LNCaP clone FGC (cell line): ENCODE measurements at regions not wholly inside any gene's neighbourhood (a gene's known extent, or its start where the extent isn't known, plus 50 kb on each side); places are given as distances from the start of the nearest gene placed in this dataset.

Experiments used
- DNase-seq: peaks from one replicate; pipeline ENCODE4 v3.0.0-alpha.2; 2011; ENCODE audit warnings: low read depth
- H3K4me3 ChIP-seq: 2 replicates; pipeline ENCODE4 v1.5.1; 2011; ENCODE audit warnings: mild to moderate bottlenecking, low read depth, low read length, control low read depth
- CTCF ChIP-seq: IDR thresholded peaks from 2 replicates; pipeline ENCODE4 v1.5.1; 2012; ENCODE audit warnings: mild to moderate bottlenecking; ENCODE audit not compliant: control insufficient read depth, insufficient read depth; ENCODE audit errors: extremely low read depth

DNA sequence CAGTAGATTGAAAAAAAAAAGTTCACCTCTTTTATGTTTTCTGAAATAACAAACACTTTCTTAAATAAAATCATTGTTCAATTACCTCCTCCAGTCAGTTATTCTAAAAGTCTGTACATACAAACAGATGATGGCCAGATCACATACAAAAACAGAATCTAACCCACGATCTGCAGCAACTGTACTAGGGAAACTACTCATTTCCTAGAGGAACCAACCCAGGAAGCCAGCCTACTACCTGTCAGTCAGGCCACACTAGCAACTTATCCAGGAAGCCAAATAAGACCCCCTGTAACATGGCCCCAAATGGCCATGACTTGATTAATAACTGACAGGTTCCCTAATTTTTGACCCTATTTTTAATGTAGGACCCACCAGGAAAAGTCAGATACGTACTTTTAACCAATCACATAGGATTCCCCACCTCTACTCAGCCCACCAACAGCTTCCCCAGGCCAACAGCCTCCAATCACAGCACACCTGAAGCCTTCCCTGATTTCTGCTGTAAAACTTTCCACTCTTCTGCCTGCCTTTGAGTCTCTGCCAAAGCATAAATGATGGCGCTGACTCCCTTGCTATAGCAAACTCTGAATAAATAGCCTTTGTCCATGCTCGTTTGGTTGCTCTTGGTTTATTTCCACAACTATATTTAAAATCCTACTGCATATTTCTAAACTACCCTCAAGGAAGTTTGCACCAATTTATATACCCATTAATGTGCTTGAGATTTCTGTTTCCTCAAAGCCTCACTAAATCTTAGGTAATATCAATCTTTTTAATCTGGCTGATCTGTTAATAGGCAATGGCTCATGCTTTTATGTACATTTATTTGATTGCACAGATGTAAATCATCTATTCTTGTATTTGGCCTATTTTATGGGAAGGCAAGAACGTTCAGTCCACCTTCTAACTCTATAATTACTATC lies 486.4 kb downstream of the FBXO15 start:
- TF ChIP-seq CTCF, result no peak
- no peak overlapping the region for H3K4me3 ChIP-seq
- DNase-seq, result peak; percentile 91

GRCh38 chr18:73656691-73657090 lies 490.9 kb downstream of the FBXO15 start:
- DNase-seq, result no peak
- H3K4me3 ChIP-seq, result no peak overlapping the region
- no peak for TF ChIP-seq CTCF

- H3K4me3 ChIP-seq, result no peak overlapping the region
- no peak for TF ChIP-seq CTCF
- DNase-seq, result no peak
Measured at GRCh38 chr18:73653827-73654226, 493.8 kb downstream of the FBXO15 start.

DNA sequence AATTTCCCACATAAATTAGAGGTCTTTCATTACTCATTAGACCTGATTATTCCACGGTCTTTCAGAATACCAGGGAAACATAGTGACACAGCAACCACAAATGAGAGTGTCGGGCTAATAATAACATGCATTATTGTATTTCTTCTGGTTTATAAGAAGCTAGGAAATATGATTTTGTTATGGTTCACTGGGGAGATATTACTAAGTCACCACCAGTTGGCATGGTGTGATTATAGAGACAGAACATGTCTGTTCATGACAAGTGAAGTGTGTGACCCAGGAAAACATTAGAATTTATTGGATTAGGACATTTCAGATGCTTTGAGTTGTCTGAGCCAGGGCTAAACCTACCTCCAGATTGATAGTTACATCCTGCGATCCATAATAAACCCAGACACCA lies 494.4 kb downstream of the FBXO15 start:
- DNase-seq, result no peak
- no peak overlapping the region for H3K4me3 ChIP-seq
- no peak for TF ChIP-seq CTCF

- H3K4me3 ChIP-seq, result no peak overlapping the region
- DNase-seq, result no peak
- TF ChIP-seq CTCF, result no peak
Measured at GRCh38 chr18:73647391-73647790, 500.2 kb downstream of the FBXO15 start.

GRCh38 chr18:73646772-73647171 lies 500.9 kb downstream of the FBXO15 start:
- no peak overlapping the region for H3K4me3 ChIP-seq
- no peak for DNase-seq
- no peak for TF ChIP-seq CTCF

DNA sequence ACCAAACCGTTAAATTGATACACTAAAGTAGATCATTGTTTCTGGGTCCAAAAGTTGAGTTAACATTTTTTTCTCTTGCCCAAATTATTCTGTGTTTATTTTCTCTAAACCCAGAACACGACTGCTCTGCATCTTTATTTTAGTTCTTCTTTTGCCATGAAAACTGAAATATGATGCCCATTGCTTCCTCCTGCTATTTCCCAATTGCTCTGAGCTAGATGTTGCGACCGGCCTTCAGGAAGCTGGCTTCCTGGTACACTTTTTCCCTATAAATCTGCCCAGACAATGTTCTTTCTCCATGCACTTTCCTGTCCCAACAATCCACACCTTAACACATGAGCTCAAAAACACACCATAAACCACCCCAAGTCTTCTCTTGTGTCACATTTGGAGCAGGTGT lies 501.4 kb downstream of the FBXO15 start:
- H3K4me3 ChIP-seq, result no peak overlapping the region
- no peak for DNase-seq
- no peak for TF ChIP-seq CTCF
